ENCODE measurements at regions not wholly inside any gene's neighbourhood (a gene's known extent, or its start where the extent isn't known, plus 50 kb on each side); places are given as distances from the start of the nearest gene placed in this dataset.

- no peak for TF ChIP-seq RBM15 (IDR thresholded peaks at IDR 0.05; ENCODE audit: insufficient read depth, low read length)
- no peak for TF ChIP-seq DNMT1 (IDR thresholded peaks at IDR 0.05)
- TF ChIP-seq KLF16 (IDR thresholded peaks at IDR 0.05): peak; percentile 54; the same call in 1 of the 2 replicates
- no peak for TF ChIP-seq XRCC5 (IDR thresholded peaks at IDR 0.05; ENCODE audit: low read depth, low read length)
- TF ChIP-seq YY1 (IDR thresholded peaks at IDR 0.05; ENCODE audit: borderline replicate concordance in 1 of 3, control insufficient read depth in 1 of 3, extremely low read depth in 1 of 3, insufficient read depth in 3 of 3, insufficient read length in 1 of 3, insufficient replicate concordance in 2 of 3, low read depth in 1 of 3, low read length in 2 of 3): no peak
- TF ChIP-seq ARID4B (CRISPR knock-in tag; IDR thresholded peaks at IDR 0.05): no peak
- TF ChIP-seq U2AF2 (optimal IDR thresholded peaks at IDR 0.05; ENCODE audit: low read depth, low read length): no peak
- TF ChIP-seq MXD1 (CRISPR knock-in tag; IDR thresholded peaks at IDR 0.05; ENCODE audit: borderline replicate concordance, poor library complexity, severe bottlenecking): no peak
- no peak for TF ChIP-seq ILK (tag; IDR thresholded peaks at IDR 0.05; ENCODE audit: borderline replicate concordance, low read depth)
- no peak for TF ChIP-seq FOXP1 (CRISPR knock-in tag; IDR thresholded peaks at IDR 0.05)
- TF ChIP-seq ZBTB2 (IDR thresholded peaks at IDR 0.05): no peak
- no peak for TF ChIP-seq RBFOX2 (IDR thresholded peaks at IDR 0.05; ENCODE audit: low read depth, low read length)
- no peak for TF ChIP-seq ZNF3 (CRISPR knock-in tag; IDR thresholded peaks at IDR 0.05)
- no peak for TF ChIP-seq RFX1 (IDR thresholded peaks at IDR 0.05)
- no peak for TF ChIP-seq TGIF2 (CRISPR knock-in tag; IDR thresholded peaks at IDR 0.05)
- no peak for TF ChIP-seq KDM5B (IDR thresholded peaks at IDR 0.05; ENCODE audit: insufficient replicate concordance, low read depth, low read length)
- no peak for TF ChIP-seq FOXA3 (CRISPR knock-in tag; conservative IDR thresholded peaks at IDR 0.05 in 1 of 2, IDR thresholded peaks at IDR 0.05 in 1 of 2)
- no peak for TF ChIP-seq ZNF311 (CRISPR knock-in tag; IDR thresholded peaks at IDR 0.05)
- TF ChIP-seq ZNF398 (CRISPR knock-in tag; IDR thresholded peaks at IDR 0.05): no peak
- TF ChIP-seq HDAC1 (IDR thresholded peaks at IDR 0.05): peak in 1 of 2 experiments; percentile 74; a peak in 2 of 4 replicates
These were observed 187.8 kb upstream of the JUN start (continued) for GRCh38 chr1:58971629-58972140.
